ENCODE measurements at regions not wholly inside any gene's neighbourhood (a gene's known extent, or its start where the extent isn't known, plus 50 kb on each side); places are given as distances from the start of the nearest gene placed in this dataset.
"Not testable (repeated sequence)": the region's sequence is repeated elsewhere in the genome, so short reads cannot be mapped to it uniquely, and the experiment has no call there.

DNA sequence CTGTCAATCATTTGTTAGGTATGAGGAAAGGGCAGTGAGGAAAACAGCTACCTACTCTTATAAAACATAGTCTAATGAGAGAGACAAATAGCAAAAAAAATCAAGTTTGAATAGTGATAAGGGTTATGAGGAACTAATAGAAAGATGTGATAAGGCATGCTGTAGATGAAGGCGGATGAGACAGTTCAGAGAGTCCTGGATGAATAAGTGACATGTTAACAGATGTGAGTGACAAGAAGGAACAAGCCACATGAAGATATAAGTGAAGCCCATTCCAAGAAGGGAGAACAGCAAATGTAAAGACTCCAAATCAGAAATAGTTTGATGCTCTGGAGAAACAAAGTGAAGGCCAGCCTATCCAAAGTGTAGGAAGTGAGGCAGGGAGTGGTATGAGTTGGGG lies 154.1 kb upstream of the SYT10 start:
- DNase-seq: no peak

DNA sequence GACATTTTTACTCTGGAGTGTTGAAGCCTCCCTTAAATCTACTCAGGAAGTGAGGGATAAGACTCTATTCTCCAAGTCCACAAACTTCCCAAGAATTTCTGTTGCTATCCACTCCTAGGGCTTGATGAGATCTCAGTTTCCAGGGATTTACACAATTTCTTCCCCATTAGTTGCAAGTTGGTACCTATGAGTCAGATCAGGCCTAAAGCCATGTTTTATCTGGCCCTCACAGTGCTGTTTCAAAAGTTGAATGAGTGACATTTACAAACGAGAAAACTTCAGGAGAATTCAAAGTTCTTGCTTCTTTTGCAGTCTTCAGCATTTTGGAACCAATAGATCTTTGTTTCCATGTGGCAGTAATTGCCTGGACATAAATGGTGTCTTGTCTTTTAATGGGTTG lies 156.4 kb upstream of the SYT10 start:
- no peak for DNase-seq

DNA sequence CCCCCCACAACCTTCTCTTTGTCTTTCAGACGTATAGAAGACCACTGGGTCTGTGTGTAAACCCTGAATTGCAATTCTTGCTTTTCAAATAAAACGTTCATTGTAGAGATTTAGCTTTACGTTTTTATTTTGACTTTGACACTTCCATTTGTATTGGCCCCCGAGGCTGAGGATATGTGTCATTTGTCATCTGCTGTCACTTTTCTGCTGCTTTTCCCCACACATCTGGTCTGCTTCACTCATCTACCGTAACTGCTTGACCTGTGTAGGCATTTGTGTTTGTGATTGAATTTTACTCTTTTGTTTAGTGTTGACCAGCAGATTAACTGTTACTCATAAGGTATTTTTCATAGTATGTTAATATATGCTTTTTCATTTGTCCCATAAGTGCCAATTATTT lies 157.2 kb upstream of the SYT10 start:
- no peak for DNase-seq

DNA sequence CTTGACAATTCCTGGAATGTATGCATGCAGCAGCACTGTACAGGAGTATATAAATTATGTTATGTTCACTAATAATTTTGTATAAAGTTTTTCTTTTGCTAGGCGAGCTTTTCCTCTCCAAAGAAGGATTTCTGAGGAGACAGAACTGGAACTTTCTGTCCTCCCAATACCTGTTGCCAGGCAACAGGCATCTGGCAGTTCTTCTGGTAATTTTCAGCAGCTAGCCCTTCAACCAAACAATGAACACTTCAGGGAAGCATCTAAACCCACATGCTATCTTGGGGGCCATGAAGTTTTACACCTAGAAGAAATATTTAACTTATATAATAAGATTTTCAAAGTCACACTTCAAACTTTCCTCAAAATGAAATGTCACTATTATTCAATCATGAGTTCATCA lies 162.9 kb upstream of the SYT10 start:
- DNase-seq: no peak

DNA sequence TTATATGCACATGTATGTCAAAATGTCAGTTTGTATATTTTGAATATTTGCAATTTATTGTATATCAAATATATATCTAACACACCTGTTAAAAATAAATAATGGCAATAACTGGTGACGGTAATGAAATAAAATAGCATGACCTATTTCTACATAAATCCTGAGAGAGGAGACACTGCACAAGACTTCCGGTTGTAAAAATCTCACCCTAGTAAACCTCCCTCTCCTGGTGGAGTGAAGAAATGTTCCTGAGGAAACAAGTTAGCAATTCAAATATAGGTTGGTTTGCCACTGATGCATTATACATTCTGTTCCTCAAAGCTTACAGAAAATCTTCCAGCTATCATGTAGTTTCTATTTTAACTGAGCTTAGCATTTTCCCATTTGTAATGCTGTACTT lies 166.1 kb upstream of the SYT10 start:
- DNase-seq: no peak

GRCh38 chr12:33609910-33610309 lies 170.3 kb upstream of the SYT10 start:
- no peak for DNase-seq

DNA sequence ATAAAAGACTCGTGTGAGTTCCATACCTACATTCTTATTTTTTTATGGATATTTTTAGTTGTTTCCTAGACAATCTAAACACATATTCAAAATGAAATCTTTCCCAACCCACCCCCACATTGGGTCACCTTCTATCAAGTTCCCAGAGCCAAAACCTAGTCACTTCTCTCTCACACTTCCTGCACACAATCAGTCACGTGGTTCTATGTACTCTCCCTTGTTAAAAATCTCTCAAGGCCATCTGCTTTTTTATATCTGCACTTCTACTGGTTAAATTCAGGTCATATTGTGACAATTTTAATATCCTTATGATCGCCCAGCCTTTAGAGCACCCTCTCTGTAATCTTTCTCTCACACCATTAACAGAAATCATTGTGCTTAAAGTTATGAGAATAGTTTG lies 175.0 kb upstream of the SYT10 start:
- DNase-seq: no peak

GRCh38 chr12:33617218-33617617 lies 177.6 kb upstream of the SYT10 start:
- no peak for DNase-seq

DNA sequence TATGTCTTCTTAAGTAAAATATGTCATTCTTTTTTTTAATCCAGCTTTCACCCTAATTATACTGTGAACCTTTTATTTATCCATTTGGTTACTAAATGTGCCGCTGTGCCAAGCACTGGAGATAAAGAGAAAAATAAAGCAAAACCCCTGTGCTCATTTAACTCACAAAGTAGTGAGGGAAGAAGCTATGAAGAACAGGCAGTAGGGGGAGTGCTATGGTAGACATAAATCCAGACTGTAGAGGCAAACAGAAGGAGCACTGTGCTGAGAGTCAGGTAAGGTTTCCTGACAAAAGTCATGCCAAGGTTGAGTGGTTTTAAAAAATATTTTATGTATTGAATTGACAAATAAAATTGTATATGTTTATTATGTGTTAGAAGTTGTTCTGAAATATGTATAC lies 188.5 kb upstream of the SYT10 start:
- no peak for DNase-seq

DNA sequence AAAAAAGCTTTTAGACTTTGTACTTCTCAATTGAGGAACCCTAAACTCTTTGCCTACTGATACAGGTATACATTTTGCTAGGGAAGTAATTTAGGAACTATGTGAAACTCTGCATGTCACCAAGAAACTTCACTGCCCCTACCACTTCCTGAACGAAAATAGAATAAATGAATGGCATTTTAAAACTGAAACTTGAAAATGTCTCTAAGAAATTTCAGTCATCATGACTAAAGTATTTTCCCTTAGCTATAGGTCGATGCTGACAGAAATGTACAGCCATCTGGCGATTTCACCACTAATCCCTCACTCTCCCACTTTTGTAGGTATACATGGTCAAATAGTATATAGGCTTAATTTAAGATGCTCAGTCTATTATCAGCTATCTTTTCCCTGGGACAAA lies 194.9 kb upstream of the SYT10 start:
- DNase-seq: no peak

DNA sequence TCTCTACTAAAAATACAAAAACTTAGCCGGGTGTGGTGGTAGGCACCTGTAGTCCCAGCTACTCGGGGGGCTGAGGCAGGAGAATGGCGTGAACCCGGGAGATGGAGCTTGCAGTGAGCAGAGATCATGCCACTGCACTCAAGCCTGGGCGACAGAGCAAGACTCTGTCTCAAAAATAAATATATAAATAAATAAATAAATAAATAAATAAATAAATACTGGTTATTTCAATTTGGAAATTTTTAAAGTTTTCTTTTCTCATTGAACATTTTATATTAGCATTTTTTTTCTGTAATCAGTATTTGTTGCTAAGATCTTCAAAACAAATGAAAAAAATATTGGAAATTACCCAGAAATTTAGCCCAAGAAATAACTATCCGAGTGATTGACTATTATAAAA lies 197.3 kb upstream of the SYT10 start:
- not testable (repeated sequence) for DNase-seq

GRCh38 chr12:33639975-33640374 lies 200.4 kb upstream of the SYT10 start:
- no peak for DNase-seq

GRCh38 chr12:33649992-33650391 lies 210.4 kb upstream of the SYT10 start:
- DNase-seq: no peak

- DNase-seq: no peak
Observed at GRCh38 chr12:33650832-33651231, 211.2 kb upstream of the SYT10 start.

DNA sequence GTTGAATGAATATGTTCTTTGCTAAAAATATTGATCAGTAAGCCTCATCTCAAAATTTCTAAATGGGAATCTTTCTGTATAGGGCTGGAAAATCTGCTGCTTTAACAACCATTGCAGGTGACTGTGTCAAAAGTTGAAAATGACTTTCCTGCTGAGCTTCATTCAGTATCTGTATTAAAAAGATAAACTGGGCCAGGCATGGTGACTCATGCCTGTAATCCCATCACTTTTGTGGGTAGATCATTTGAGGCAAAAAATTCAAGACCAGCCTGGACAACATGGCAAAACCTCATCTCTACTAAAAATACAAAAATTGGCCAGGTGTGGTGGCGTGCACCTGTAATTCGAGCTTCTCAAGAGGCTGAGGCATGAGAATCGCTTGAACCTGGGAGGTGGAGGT lies 213.7 kb upstream of the SYT10 start:
- no peak for DNase-seq

DNA sequence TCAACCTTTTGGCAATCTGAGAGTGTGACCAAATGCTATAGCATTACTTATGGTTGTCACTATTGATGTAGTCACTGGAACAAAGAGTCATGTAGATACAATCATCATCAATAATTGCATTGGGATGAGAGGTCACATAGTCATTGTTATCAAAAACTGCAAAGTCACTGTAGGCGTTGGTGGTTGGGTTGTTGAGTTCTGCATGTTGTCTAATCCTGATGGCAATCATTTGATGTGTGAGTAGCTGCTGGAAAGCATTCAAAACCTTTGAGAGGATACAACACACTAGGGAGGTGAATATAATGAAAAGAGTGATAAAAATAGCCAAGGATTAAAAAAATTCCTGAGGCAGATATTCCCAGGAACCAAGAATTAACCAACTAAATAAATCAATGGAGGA lies 214.7 kb upstream of the SYT10 start:
- DNase-seq: no peak

GRCh38 chr12:33663000-33663654 lies 223.5 kb upstream of the SYT10 start:
- DNase-seq: no peak

DNA sequence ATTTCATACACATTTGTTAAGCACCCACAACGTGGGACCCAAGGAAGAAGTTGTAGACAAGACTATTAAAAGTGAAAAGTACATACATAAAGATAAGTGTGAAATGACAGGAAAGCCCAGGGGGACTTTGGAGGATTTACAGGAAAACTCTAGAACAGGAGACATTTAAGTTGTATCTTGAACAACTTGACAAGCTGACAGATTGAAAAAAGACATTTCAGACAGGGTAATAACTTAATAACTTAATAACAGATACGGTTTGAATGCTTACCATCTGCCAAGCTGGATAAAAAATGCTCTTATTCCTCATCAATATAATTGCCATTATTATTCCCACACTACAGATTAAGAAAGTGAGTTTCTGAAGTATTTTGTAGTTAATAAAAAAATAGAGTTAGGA lies 229.7 kb upstream of the SYT10 start:
- no peak for DNase-seq

DNA sequence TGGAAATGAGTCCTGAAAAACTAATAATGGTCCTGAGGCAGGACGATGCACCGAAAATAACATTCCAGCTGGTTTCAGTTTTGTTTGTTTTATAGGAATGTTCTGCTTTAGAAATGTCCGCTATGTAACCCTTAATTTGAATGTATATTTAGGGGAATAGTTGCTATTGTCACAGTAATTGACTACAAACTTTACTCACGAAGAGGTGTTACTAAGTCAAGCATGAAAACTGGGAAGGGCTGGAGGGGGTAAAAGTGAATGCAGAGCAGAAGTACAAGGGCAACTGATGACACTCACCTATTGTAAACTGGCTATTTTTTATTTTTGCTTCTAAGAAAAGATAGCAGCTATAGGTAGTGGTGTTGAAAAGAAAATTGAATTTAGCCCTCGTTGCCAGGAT lies 230.7 kb upstream of the SYT10 start:
- no peak for DNase-seq

GRCh38 chr12:33671676-33672075 lies 232.1 kb upstream of the SYT10 start:
- DNase-seq: no peak

DNA sequence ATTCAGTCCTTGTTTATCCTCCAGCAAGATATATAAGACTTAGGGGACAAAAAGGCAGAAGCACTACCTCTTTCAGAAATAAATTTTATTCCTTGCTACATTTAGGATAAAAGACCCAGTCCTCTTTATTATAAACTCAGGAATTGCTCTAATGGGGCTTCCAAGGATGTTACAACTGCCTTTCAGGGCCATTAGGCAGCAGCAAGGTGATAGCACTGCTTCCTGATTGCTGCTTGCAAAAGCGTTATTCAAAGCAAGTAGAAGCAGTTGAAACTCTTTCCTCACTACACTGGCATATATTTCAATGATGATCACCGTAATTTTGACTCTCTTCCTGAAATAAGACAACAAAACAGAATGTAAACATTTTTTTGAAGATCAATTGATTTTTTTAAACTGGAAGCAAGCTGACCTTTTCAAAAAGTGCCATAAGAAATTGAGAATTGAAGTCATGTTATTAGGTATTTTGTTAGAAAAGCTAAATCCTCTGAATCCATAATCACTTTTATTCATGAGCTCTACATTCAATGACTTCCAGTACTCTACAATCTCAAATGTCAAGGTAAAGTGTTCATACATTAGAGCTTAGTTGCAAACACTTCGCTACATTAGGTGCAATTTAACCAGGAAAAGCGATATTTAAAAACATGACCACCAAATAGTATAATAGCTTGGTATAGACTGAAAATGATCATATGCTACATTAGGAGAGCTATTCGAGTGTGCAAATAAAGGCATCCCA lies 233.4 kb upstream of the SYT10 start:
- no peak for DNase-seq

DNA sequence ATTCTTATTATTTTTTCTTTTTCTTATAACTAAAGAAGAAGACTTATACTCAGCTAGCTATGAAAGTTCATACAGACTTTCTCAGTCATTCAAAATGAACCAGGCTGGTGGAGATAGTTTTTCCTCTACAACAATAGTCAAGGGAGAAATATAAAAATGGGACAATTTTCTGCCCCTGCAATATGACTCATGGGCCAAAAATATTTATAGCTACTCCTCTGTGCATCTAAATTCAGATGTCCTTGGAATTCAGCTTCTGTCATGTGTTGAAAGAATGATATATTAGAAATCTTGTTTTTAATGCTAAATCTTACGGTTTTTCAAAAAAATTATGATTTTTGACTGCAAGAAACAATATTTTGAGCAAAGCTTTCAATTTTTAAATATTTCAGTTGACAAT lies 237.2 kb upstream of the SYT10 start:
- no peak for DNase-seq

DNA sequence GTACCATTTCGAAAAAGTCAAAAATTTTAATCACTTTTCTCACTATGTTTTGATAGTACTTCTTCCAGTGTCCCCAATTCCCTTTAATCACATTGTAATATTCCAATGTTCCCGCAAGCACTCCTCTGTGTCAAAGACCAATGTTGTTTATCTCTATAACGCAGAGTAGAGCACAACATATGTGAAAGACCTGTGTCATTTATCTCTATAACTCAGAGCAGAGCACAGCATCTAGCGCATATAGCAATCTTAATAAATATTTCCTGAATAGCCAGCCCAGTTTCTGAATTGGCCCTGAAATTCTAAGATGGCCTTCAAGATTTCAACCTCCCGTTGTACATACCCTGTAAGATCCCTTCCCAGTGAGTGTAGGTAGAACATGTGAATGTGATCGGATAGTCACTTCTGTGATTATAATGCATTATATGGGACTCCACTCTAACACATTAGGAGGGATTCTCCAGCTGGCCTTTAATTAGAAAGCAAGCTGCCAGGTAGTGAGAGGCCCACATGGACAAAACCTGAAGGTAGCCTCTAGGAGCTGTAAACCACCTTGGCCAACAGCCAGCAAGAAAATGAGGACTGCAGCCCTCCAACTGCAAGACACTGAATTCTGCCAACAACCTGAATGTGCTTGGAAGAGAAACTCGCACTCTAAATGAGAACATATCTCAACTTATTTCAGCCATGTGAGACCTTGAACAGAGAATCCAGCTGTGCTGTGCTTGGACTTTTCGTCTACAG lies 238.8 kb upstream of the SYT10 start:
- no peak for DNase-seq

- no peak for DNase-seq
Observed at GRCh38 chr12:33690562-33690961, 250.9 kb upstream of the SYT10 start.
